Osteoblast (primary cell): ENCODE measurements at regions not wholly inside any gene's neighbourhood (a gene's known extent, or its start where the extent isn't known, plus 50 kb on each side); places are given as distances from the start of the nearest gene placed in this dataset.

Experiments used
- DNase-seq: peaks from one replicate; pipeline ENCODE4 v3.0.0; 2011; ENCODE audit warnings: low spot score, mixed read lengths; ENCODE audit not compliant: insufficient read length; ENCODE audit errors: missing footprints
- H2AFZ ChIP-seq: 2 replicates; pipeline ENCODE4 v1.6.0; 2011; ENCODE audit warnings: mild to moderate bottlenecking, low read length
- H3K27ac ChIP-seq: 2 replicates; pipeline ENCODE4 v1.5.1; 2011; ENCODE audit warnings: mild to moderate bottlenecking, low read depth, low read length, moderate library complexity
- H3K27me3 ChIP-seq: 2 replicates; pipeline ENCODE4 v1.6.0; 2012; ENCODE audit warnings: mild to moderate bottlenecking, control low read depth, inconsistent platforms, low read length, moderate library complexity; ENCODE audit not compliant: insufficient read depth
- H3K36me3 ChIP-seq: 2 replicates; pipeline ENCODE4 v1.5.1; 2011; ENCODE audit warnings: mild to moderate bottlenecking, low read length, control low read depth, moderate library complexity; ENCODE audit not compliant: insufficient read depth
- H3K4me1 ChIP-seq: 2 replicates; pipeline ENCODE4 v1.5.1; 2011; ENCODE audit warnings: mild to moderate bottlenecking, low read length, control low read depth, moderate library complexity; ENCODE audit not compliant: insufficient read depth
- H3K4me2 ChIP-seq: 2 replicates; pipeline ENCODE4 v1.6.0; 2011; ENCODE audit warnings: mild to moderate bottlenecking, low read length; ENCODE audit not compliant: insufficient read depth
- H3K4me3 ChIP-seq: fragments of 200-600 bp; sonication (generic); 3 replicates; pipeline ENCODE4 v1.5.1; 2012; ENCODE audit warnings: mild to moderate bottlenecking, low read length, inconsistent platforms; ENCODE audit not compliant: insufficient read depth
- H3K79me2 ChIP-seq: 2 replicates; pipeline ENCODE4 v1.6.0; 2012; ENCODE audit warnings: mild to moderate bottlenecking, low read length, control low read depth, inconsistent platforms; ENCODE audit not compliant: insufficient read depth
- H3K9me3 ChIP-seq: 2 replicates; pipeline ENCODE4 v1.5.1; 2011; ENCODE audit warnings: low read depth, low read length, control low read depth
- H4K20me1 ChIP-seq: 2 replicates; pipeline ENCODE4 v1.6.0; 2012; ENCODE audit warnings: mild to moderate bottlenecking, low read length, control low read depth; ENCODE audit not compliant: insufficient read depth
- TF ChIP-seq, protein P1 (sequence below): IDR thresholded peaks from 2 replicates; pipeline ENCODE4 v1.5.1; 2011; ENCODE audit warnings: mild to moderate bottlenecking, low read depth, low read length, moderate library complexity; ENCODE audit errors: extremely low read depth

DNA sequence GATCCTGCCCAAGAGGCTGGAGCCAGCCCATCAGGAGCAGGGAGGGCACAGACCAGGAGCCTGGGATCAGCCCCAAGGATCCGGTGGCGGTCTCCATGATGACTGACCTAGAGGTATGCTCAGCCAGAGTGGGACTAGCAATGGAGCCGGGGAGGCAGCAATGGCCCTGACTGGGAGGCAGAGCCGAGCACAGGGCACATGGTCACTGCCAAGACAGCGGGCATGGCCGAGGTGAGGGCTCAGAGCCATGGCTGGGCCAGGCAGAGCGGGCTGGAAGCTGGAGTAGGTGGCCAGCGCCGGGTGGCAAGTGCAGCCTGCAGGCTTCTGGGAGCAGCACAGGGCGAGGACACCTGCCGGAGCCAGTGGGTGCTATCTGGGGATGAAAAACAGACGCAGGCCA is 259.3 kb downstream of the BCL11B start:
- Histone ChIP-seq H3K9me3 (no peaks in the 10 kb centered on the region), H3K4me3 (no peak overlapping the region), H4K20me1 (no peaks in the 10 kb centered on the region), H2AFZ (no peak overlapping the region), H3K4me1 (no peaks in the 10 kb centered on the region), H3K27ac (no peak overlapping the region), H3K36me3 (no peaks in the 10 kb centered on the region), H3K4me2 (no peak overlapping the region), H3K79me2 (no peaks in the 10 kb centered on the region), H3K27me3 (no peaks in the 10 kb centered on the region)
- DNase-seq = no peak
- TF ChIP-seq, protein P1, sequence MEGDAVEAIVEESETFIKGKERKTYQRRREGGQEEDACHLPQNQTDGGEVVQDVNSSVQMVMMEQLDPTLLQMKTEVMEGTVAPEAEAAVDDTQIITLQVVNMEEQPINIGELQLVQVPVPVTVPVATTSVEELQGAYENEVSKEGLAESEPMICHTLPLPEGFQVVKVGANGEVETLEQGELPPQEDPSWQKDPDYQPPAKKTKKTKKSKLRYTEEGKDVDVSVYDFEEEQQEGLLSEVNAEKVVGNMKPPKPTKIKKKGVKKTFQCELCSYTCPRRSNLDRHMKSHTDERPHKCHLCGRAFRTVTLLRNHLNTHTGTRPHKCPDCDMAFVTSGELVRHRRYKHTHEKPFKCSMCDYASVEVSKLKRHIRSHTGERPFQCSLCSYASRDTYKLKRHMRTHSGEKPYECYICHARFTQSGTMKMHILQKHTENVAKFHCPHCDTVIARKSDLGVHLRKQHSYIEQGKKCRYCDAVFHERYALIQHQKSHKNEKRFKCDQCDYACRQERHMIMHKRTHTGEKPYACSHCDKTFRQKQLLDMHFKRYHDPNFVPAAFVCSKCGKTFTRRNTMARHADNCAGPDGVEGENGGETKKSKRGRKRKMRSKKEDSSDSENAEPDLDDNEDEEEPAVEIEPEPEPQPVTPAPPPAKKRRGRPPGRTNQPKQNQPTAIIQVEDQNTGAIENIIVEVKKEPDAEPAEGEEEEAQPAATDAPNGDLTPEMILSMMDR = no peak

DNA sequence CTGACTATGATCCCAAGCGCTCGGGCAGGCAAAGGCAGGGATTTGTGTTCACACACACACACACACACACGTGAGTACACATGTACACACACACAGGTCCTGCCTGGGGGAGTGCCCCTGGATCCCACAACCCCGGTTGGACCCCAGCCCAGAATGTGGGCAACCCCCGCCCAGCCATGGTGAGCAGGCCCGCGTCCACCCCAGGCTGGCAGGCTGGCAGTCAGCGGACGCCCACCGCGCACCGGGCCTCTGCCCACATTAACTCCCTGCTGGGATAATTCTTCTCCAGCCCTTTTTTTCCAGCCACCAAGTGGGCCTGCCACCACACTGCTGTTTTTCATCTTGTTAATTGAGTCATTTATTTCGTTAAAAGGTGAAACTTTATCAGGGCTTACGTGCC is 256.2 kb downstream of the BCL11B start:
- Histone ChIP-seq H3K79me2 (no peaks in the 10 kb centered on the region), H3K27ac (no peak overlapping the region), H3K36me3 (no peaks in the 10 kb centered on the region), H2AFZ (no peak overlapping the region), H3K27me3 (no peaks in the 10 kb centered on the region), H4K20me1 (no peaks in the 10 kb centered on the region), H3K4me2 (no peak overlapping the region), H3K4me1 (no peaks in the 10 kb centered on the region), H3K4me3 (no peak overlapping the region), H3K9me3 (no peaks in the 10 kb centered on the region)
- TF ChIP-seq, protein P1 = no peak
- no peak for DNase-seq

DNA sequence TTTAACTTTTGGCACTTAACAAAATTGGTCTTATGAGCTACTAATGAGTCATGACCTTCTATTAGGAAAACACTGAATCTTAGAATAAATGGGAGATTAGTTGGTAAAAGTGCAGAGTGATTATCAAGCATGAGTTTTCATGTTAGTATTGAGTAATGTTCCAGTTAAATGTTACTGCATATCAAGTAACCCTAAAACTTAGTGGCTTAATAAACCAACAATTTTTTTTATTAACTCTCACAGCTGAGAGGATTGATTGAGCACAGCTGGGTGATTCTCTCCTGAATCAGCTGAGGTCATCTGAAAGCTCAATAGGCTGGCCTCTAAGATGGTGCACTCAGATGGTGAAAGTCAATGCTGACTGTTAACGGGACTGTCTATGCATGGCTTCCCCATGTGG is 248.6 kb downstream of the BCL11B start:
- no peak overlapping the region for H3K4me3 ChIP-seq
- no peak overlapping the region for H3K27ac ChIP-seq
- H2AFZ ChIP-seq = no peak overlapping the region
- no peaks in the 10 kb centered on the region for H3K4me1 ChIP-seq
- H3K4me2 ChIP-seq = no peak overlapping the region
- no peaks in the 10 kb centered on the region for H4K20me1 ChIP-seq
- no peak for DNase-seq
- TF ChIP-seq, protein P1 = no peak
- H3K36me3 ChIP-seq = no peaks in the 10 kb centered on the region
- no peaks in the 10 kb centered on the region for H3K27me3 ChIP-seq
- H3K9me3 ChIP-seq = no peaks in the 10 kb centered on the region
- H3K79me2 ChIP-seq = no peaks in the 10 kb centered on the region

DNA sequence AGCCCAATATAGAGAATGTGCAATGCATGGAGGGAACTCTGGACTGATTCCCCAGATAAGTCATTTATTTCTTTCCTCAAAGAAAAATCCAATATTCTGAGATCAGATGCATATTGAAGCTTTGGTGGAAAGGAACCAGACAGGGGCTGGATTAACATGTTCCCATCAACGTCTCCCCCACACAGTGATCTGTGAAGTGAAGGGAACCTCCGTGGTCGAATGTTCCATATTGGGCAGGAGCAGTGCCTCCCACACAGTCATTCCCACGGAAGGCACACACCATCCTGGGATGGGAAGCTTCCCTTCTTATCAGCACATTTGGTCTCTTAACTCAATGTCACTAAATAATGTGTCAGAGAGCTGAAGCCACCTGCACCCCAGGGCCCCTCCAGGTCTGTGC is 247.1 kb downstream of the BCL11B start:
- H3K9me3 ChIP-seq = no peaks in the 10 kb centered on the region
- no peak overlapping the region for H3K4me2 ChIP-seq
- no peaks in the 10 kb centered on the region for H4K20me1 ChIP-seq
- no peaks in the 10 kb centered on the region for H3K27me3 ChIP-seq
- no peak overlapping the region for H3K27ac ChIP-seq
- TF ChIP-seq, protein P1 = no peak
- no peaks in the 10 kb centered on the region for H3K79me2 ChIP-seq
- no peaks in the 10 kb centered on the region for H3K36me3 ChIP-seq
- DNase-seq = no peak
- no peaks in the 10 kb centered on the region for H3K4me1 ChIP-seq
- no peak overlapping the region for H2AFZ ChIP-seq
- H3K4me3 ChIP-seq = no peak overlapping the region
